Activated CD8-positive, alpha-beta T cell treated with anti-CD3 and anti-CD28 coated beads for 36 hours (primary cell): ENCODE measurements at regions not wholly inside any gene's neighbourhood (a gene's known extent, or its start where the extent isn't known, plus 50 kb on each side); places are given as distances from the start of the nearest gene placed in this dataset.
"Not testable (repeated sequence)": the region's sequence is repeated elsewhere in the genome, so short reads cannot be mapped to it uniquely, and the experiment has no call there.

ENCODE experiments used
- ATAC-seq: fragments of 200-7000 bp; cut with Tn5 transposase; one replicate; pipeline ENCODE4 v1.10.0; 2021; ENCODE audit warnings: mild to moderate bottlenecking, moderate library complexity
- CTCF ChIA-PET: fragments of 350-600 bp; sonication (Branson Sonifier 250); formaldehyde crosslinking; loops from one replicate; lab custom pipeline; 2021; ENCODE audit warnings: antibody characterized with exemption; lab: Charles Lee
- POLR2A ChIA-PET: fragments of 350-600 bp; sonication (Branson Sonifier 250); formaldehyde crosslinking; loops from one replicate; lab custom pipeline; 2021; ENCODE audit warnings: antibody characterized with exemption; lab: Charles Lee
- DNase-seq: peaks from one replicate; pipeline ENCODE4 v3.0.0-alpha.2; 2020
- H3K27ac Mint-ChIP-seq: one replicate; pipeline ENCODE4 v1.8.0; 2021; ENCODE audit warnings: mild to moderate bottlenecking, mixed read lengths
- H3K27me3 Mint-ChIP-seq: one replicate; pipeline ENCODE4 v1.8.0; 2021; ENCODE audit warnings: mixed read lengths
- H3K36me3 Mint-ChIP-seq: one replicate; pipeline ENCODE4 v1.8.0; 2021; ENCODE audit warnings: low read depth, mixed read lengths
- H3K4me1 Mint-ChIP-seq: one replicate; pipeline ENCODE4 v1.8.0; 2021; ENCODE audit warnings: low read depth, mixed read lengths
- H3K4me3 Mint-ChIP-seq: one replicate; pipeline ENCODE4 v1.8.0; 2021; ENCODE audit warnings: mild to moderate bottlenecking, moderate library complexity, mixed read lengths
- H3K9me3 Mint-ChIP-seq: one replicate; pipeline ENCODE4 v1.8.0; 2021; ENCODE audit warnings: mixed read lengths
- intact Hi-C: fragments of 100-400 bp; cut with micrococcal nuclease; formaldehyde crosslinking; loops from one replicate; pipeline ENCODE4 v1.10.0; 2022
- TF ChIP-seq, protein P1 (sequence below): fragments of 200-600 bp; IDR thresholded peaks from one replicate; pipeline ENCODE4 v1.8.0; 2022; ENCODE audit warnings: antibody characterized with exemption, mild to moderate bottlenecking

DNA sequence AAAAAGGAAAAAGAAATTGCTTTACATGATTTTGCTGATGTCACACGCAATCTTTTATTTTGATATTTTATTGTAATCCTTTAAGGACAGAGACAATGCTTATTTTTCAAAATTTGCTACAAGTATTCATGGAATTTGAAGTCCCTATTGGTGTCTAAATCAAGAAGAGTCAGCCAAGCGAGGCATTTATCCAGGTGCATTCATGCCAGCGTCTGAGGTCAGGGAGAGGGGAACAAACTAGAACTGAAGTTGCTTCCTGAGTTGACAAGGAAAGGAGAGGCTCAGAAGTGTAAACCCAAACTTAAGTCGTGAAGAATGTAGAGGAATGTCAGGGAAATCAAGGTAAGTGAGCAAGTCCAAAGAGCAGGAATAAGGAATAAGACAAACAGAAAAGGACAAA lies 83.0 kb upstream of the GNAQ start:
- TF ChIP-seq, protein P1, sequence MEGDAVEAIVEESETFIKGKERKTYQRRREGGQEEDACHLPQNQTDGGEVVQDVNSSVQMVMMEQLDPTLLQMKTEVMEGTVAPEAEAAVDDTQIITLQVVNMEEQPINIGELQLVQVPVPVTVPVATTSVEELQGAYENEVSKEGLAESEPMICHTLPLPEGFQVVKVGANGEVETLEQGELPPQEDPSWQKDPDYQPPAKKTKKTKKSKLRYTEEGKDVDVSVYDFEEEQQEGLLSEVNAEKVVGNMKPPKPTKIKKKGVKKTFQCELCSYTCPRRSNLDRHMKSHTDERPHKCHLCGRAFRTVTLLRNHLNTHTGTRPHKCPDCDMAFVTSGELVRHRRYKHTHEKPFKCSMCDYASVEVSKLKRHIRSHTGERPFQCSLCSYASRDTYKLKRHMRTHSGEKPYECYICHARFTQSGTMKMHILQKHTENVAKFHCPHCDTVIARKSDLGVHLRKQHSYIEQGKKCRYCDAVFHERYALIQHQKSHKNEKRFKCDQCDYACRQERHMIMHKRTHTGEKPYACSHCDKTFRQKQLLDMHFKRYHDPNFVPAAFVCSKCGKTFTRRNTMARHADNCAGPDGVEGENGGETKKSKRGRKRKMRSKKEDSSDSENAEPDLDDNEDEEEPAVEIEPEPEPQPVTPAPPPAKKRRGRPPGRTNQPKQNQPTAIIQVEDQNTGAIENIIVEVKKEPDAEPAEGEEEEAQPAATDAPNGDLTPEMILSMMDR = no peak
- ATAC-seq = no peak

DNA sequence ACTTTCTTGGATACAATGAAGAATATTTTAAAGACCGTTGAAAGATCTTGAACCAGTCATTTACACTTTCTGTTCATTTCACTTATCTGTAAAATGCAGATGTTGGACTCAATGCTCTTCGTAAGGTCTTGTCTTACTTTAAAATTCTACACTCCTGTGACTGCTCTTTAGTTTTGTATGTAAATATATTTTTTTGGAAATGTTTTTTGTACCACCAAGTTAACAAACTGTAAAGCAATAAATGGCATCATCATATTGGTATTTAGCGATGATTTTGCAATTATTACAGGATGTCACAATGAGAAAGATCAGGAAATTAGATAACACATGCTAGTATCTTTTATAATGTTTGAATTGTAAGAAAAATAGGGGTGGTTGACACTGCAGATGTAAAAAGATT lies 80.8 kb upstream of the GNAQ start:
- ATAC-seq = no peak
- intact Hi-C loops = no loop called here
- H3K36me3 Mint-ChIP-seq = peaks cover under 1% of the 10 kb centered on the region
- TF ChIP-seq, protein P1 = no peak
- no peak overlapping the region for H3K27ac Mint-ChIP-seq
- H3K4me3 Mint-ChIP-seq = no peak overlapping the region
- H3K9me3 Mint-ChIP-seq = peaks cover 4% of the 10 kb centered on the region
- no peak for DNase-seq
- H3K4me1 Mint-ChIP-seq = peaks cover 1% of the 10 kb centered on the region
- POLR2A ChIA-PET = no interaction called here
- CTCF ChIA-PET = interaction anchor here (1.8 kb wide), 1 partner anchor 77 kb away, joined by 5 read pairs; no protein-coding TSS in a partner anchor
- H3K27me3 Mint-ChIP-seq = no peaks in the 10 kb centered on the region

More for the DNA sequence above, 83.0 kb upstream of the GNAQ start:
- Mint-ChIP-seq H3K9me3 (no peaks in the 10 kb centered on the region), H3K36me3 (no peaks in the 10 kb centered on the region), H3K4me3 (no peak overlapping the region), H3K4me1 (peaks cover 16% of the 10 kb centered on the region), H3K27me3 (no peaks in the 10 kb centered on the region), H3K27ac (no peak overlapping the region)
- ChIA-PET POLR2A (interaction anchor here (0.9 kb wide), 1 partner anchor 82 kb away, joined by 4 read pairs; no protein-coding TSS in a partner anchor), CTCF (interaction anchor here (0.6 to 1.6 kb wide), 5 partner anchors 30 to 88 kb away, joined by 3 read pairs; no protein-coding TSS in a partner anchor)
- no peak for DNase-seq
- intact Hi-C loops = no loop called here

DNA sequence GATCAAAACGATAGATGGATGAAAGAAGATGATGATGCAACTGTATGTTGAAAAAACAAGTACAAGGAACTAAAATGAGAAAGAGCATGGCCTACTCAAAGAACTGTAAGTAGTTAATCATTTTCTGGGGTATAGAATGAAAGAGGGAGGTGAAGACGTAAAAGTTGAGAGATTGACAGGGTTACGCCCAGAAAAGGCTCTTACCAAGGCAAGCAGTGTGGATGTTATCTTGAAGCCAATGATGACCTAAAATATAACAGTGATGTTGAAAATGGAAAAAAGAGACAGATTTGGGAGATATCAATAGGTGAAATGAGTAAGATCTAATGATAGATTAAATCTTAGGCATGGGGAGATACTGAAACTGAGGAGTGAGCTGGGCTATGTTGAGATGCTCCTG lies 80.4 kb upstream of the GNAQ start:
- DNase-seq (no peak), ATAC-seq (no peak)
- peaks cover 3% of the 10 kb centered on the region for H3K36me3 Mint-ChIP-seq
- H3K9me3 Mint-ChIP-seq = peaks cover 8% of the 10 kb centered on the region
- H3K27me3 Mint-ChIP-seq = no peaks in the 10 kb centered on the region
- H3K27ac Mint-ChIP-seq = no peak overlapping the region
- intact Hi-C loops = no loop called here
- H3K4me3 Mint-ChIP-seq = no peak overlapping the region
- ChIA-PET POLR2A (interaction anchor here (0.6 kb wide), 1 partner anchor 111 kb away, joined by 3 read pairs; no protein-coding TSS in a partner anchor), CTCF (interaction anchor here (1.8 kb wide), 1 partner anchor 77 kb away, joined by 5 read pairs; no protein-coding TSS in a partner anchor)
- TF ChIP-seq, protein P1 = no peak
- peaks cover 5% of the 10 kb centered on the region for H3K4me1 Mint-ChIP-seq

DNA sequence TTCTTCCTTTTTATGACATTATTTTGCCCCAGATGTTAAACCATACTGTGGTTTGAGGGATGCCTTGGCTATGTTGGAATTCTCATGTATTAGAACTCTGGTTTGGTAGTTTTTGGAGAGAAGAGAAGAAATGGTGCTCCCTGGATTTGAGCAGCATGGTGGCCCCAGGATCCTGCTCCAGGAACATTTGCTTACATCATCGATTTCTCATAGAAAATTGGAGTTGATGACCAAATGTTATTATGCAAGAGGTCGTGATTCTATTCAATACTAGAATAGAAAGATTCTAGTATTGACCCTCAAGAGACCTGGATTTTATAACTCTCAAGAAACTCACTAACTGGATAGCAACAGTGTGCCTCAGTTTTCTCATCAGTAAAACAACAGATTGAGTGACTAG lies 77.5 kb upstream of the GNAQ start:
- H3K4me3 Mint-ChIP-seq = no peak overlapping the region
- ChIA-PET CTCF (interaction anchor here (0.8 to 1.1 kb wide), 2 partner anchors 10 to 74 kb away, joined by 3 read pairs; no protein-coding TSS in a partner anchor), POLR2A (no interaction called here)
- H3K4me1 Mint-ChIP-seq = peaks cover 18% of the 10 kb centered on the region
- intact Hi-C loops = no loop called here
- no peak for DNase-seq
- ATAC-seq = no peak
- no peak overlapping the region for H3K27ac Mint-ChIP-seq
- H3K9me3 Mint-ChIP-seq = peaks cover 17% of the 10 kb centered on the region
- H3K36me3 Mint-ChIP-seq = peaks cover 9% of the 10 kb centered on the region
- no peaks in the 10 kb centered on the region for H3K27me3 Mint-ChIP-seq
- TF ChIP-seq, protein P1 = no peak

DNA sequence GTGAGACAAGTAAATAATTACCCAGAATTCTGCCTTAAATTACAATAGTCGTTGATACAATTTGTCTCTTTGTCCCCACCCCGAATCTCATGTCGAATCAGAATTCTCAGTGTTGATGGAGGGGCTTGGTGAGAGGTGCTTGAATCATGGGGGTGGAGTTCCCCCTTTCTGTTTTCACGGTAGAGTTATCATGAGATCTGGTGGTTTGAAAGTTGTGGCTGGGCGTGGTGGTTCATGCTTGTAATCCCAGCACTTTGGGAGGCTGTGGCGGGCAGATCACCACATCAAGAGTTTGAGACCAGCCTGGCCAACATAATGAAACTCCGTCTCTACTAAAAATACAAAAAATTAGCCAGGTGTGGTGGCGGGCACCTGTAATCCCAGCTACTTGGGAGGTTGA lies 75.0 kb upstream of the GNAQ start:
- CTCF ChIA-PET, POLR2A ChIA-PET, H3K36me3 Mint-ChIP-seq, H3K4me3 Mint-ChIP-seq, intact Hi-C loops, H3K27me3 Mint-ChIP-seq: not testable (repeated sequence)
- Mint-ChIP-seq H3K4me1 (peaks cover 28% of the 10 kb centered on the region), H3K27ac (peak overlapping the region; percentile 27), H3K9me3 (peaks cover 17% of the 10 kb centered on the region)
- peak; percentile 60 for ATAC-seq
- peak; percentile 72 for DNase-seq
